Activated CD8-positive, alpha-beta T cell treated with anti-CD3 and anti-CD28 coated beads for 36 hours (primary cell): ENCODE measurements at regions not wholly inside any gene's neighbourhood (a gene's known extent, or its start where the extent isn't known, plus 50 kb on each side); places are given as distances from the start of the nearest gene placed in this dataset.
"Not testable (repeated sequence)": the region's sequence is repeated elsewhere in the genome, so short reads cannot be mapped to it uniquely, and the experiment has no call there.

Source experiments
- ATAC-seq: fragments of 200-7000 bp; cut with Tn5 transposase; one replicate; pipeline ENCODE4 v1.10.0; 2021; ENCODE audit warnings: mild to moderate bottlenecking, moderate library complexity
- CTCF ChIA-PET: fragments of 350-600 bp; sonication (Branson Sonifier 250); formaldehyde crosslinking; loops from one replicate; lab custom pipeline; 2021; ENCODE audit warnings: antibody characterized with exemption; lab: Charles Lee
- POLR2A ChIA-PET: fragments of 350-600 bp; sonication (Branson Sonifier 250); formaldehyde crosslinking; loops from one replicate; lab custom pipeline; 2021; ENCODE audit warnings: antibody characterized with exemption; lab: Charles Lee
- DNase-seq: peaks from one replicate; pipeline ENCODE4 v3.0.0-alpha.2; 2020
- H3K27ac Mint-ChIP-seq: one replicate; pipeline ENCODE4 v1.8.0; 2021; ENCODE audit warnings: mild to moderate bottlenecking, mixed read lengths
- H3K27me3 Mint-ChIP-seq: one replicate; pipeline ENCODE4 v1.8.0; 2021; ENCODE audit warnings: mixed read lengths
- H3K36me3 Mint-ChIP-seq: one replicate; pipeline ENCODE4 v1.8.0; 2021; ENCODE audit warnings: low read depth, mixed read lengths
- H3K4me1 Mint-ChIP-seq: one replicate; pipeline ENCODE4 v1.8.0; 2021; ENCODE audit warnings: low read depth, mixed read lengths
- H3K4me3 Mint-ChIP-seq: one replicate; pipeline ENCODE4 v1.8.0; 2021; ENCODE audit warnings: mild to moderate bottlenecking, moderate library complexity, mixed read lengths
- H3K9me3 Mint-ChIP-seq: one replicate; pipeline ENCODE4 v1.8.0; 2021; ENCODE audit warnings: mixed read lengths
- intact Hi-C: fragments of 100-400 bp; cut with micrococcal nuclease; formaldehyde crosslinking; loops from one replicate; pipeline ENCODE4 v1.10.0; 2022
- TF ChIP-seq, protein P1 (sequence below): fragments of 200-600 bp; IDR thresholded peaks from one replicate; pipeline ENCODE4 v1.8.0; 2022; ENCODE audit warnings: antibody characterized with exemption, mild to moderate bottlenecking

DNA sequence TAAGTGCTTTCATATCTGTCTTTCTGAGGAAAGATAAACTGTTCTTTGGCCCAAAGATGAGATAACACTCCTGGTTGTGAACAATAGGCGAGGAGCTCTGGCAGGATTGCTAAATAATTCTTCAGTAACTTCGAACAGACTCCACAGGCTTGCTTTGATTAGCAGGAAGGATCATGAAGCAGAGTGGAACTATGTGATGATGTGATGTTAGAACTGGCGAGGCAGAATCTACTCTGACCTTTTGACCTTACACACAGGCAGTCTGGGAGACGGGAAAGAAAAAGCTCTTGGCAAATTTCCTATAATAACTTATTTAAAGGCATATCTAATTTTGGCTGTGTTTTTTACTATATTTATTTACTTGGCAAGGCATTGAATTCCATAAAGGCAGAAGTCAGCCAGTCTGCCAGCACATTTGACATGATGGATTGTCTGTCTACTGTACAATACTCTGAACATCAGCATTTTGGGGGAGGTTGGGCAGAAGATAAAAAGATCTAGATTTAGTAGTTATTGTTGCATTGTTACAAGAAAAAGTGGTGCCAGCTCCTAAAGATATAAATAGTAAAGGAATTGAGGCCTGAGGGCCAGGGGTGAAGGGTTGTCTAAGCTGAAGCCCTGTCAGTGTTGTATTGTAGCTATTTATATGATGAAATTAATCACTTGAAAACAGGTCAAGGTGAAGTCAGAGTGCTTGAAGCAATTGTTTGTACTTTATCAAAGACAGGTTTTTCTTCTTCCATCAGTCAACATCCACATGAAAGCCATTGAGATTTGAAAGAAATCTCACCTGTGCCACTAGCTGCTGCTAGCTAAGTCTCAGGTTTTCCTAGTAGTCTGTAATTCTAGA lies 708.8 kb downstream of the LTN1 start:
- Mint-ChIP-seq H3K9me3 (peaks cover 4% of the 10 kb centered on the region), H3K4me3 (no peak overlapping the region), H3K27ac (no peak overlapping the region), H3K27me3 (no peaks in the 10 kb centered on the region), H3K36me3 (no peaks in the 10 kb centered on the region), H3K4me1 (no peaks in the 10 kb centered on the region)
- ChIA-PET POLR2A (no interaction called here), CTCF (no interaction called here)
- intact Hi-C loops, result no loop called here
- DNase-seq (no peak), ATAC-seq (no peak)
- TF ChIP-seq, protein P1, sequence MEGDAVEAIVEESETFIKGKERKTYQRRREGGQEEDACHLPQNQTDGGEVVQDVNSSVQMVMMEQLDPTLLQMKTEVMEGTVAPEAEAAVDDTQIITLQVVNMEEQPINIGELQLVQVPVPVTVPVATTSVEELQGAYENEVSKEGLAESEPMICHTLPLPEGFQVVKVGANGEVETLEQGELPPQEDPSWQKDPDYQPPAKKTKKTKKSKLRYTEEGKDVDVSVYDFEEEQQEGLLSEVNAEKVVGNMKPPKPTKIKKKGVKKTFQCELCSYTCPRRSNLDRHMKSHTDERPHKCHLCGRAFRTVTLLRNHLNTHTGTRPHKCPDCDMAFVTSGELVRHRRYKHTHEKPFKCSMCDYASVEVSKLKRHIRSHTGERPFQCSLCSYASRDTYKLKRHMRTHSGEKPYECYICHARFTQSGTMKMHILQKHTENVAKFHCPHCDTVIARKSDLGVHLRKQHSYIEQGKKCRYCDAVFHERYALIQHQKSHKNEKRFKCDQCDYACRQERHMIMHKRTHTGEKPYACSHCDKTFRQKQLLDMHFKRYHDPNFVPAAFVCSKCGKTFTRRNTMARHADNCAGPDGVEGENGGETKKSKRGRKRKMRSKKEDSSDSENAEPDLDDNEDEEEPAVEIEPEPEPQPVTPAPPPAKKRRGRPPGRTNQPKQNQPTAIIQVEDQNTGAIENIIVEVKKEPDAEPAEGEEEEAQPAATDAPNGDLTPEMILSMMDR, result no peak

DNA sequence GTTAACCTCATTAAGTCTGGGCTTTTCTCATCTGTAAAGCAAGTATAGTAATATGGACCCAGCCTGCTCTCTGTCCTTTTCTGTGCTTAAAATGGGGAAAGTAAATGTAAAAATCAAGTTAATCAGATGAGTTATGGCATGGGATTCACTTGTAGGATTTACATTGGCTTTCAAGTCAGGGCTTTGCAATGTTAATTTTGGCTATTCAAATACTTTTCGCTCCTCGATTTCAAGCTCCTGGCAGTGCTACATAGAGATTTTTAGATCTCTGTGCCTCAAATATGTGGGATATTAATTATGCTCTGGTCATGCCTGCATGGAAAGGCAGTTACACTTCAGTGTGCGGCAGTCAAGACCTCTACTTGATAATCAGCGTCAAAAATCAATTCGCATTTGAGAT lies 709.8 kb downstream of the LTN1 start:
- intact Hi-C loops, result no loop called here
- POLR2A ChIA-PET, result no interaction called here
- Mint-ChIP-seq H3K36me3 (no peaks in the 10 kb centered on the region), H3K9me3 (peaks cover 4% of the 10 kb centered on the region), H3K27ac (no peak overlapping the region), H3K4me1 (no peaks in the 10 kb centered on the region), H3K27me3 (no peaks in the 10 kb centered on the region), H3K4me3 (no peak overlapping the region)
- no peak for DNase-seq
- TF ChIP-seq, protein P1, result no peak
- no peak for ATAC-seq
- CTCF ChIA-PET, result interaction anchor here (1.0 kb wide), 1 partner anchor 176 kb away, joined by 3 read pairs; no protein-coding TSS in a partner anchor

DNA sequence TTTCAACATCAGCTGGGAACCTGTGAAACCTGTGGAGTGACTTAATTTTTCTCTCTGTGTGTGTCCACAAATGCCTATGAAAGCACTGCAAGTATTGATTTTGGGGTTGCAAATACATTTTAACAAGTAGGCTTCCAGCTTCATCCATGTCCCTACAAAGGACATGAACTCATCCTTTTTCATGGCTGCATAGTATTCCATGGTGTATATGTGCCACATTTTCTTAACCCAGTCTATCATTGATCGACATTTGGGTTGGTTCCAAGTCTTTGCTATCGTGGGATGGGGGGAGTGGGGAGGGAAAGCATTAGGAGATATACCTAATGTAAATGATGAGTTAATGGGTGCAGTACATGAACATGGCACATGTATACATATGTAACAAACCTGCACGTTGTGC lies 711.3 kb downstream of the LTN1 start:
- H3K36me3 Mint-ChIP-seq, H3K27me3 Mint-ChIP-seq, DNase-seq, H3K9me3 Mint-ChIP-seq, POLR2A ChIA-PET, CTCF ChIA-PET, ATAC-seq, H3K4me3 Mint-ChIP-seq, intact Hi-C loops, H3K4me1 Mint-ChIP-seq, H3K27ac Mint-ChIP-seq: not testable (repeated sequence)

DNA sequence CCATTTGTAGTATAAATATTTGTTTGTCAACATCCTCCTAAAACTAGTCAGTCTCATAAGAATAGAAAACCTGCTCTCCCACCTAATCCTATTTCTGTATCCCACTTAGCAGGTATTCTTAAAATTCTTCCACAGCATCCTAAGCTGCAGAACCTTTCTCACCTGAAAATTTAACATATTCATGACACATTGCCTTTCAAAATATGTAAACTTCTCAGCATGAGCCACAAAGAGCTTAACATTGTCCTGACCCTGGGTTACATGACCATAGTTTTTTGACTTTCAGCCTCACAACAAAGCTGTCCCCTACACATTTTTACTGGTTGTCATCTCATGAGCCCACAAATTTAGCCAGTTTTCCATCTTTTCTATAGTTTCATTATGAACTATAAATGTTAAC lies 712.1 kb downstream of the LTN1 start:
- peaks cover 4% of the 10 kb centered on the region for H3K9me3 Mint-ChIP-seq
- H3K27me3 Mint-ChIP-seq, result no peaks in the 10 kb centered on the region
- no peak for DNase-seq
- ChIA-PET POLR2A (no interaction called here), CTCF (no interaction called here)
- ATAC-seq, result no peak
- H3K4me1 Mint-ChIP-seq, result no peaks in the 10 kb centered on the region
- intact Hi-C loops, result no loop called here
- no peak overlapping the region for H3K27ac Mint-ChIP-seq
- H3K36me3 Mint-ChIP-seq, result no peaks in the 10 kb centered on the region
- TF ChIP-seq, protein P1, result no peak
- no peak overlapping the region for H3K4me3 Mint-ChIP-seq

DNA sequence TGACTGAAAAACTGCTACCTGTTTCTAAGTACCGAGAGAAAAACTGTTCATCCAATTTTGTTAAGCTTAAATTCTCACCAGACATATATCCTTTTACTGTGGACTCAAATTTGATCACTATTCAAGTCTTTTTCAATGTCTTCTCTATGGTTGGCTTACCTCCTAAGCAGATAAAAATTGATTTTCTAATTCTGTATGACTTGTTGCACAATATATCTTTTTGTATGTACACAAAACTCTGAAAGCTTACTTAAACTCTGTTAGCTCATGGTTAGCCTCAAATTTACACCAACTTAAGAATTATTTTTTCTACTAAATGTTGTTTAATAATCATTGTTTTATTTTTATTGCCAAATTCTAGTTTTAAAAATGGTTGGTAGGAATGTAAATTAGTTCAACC lies 715.4 kb downstream of the LTN1 start:
- intact Hi-C loops, result no loop called here
- peaks cover 4% of the 10 kb centered on the region for H3K9me3 Mint-ChIP-seq
- ChIA-PET CTCF (no interaction called here), POLR2A (no interaction called here)
- ATAC-seq (no peak), DNase-seq (no peak)
- no peaks in the 10 kb centered on the region for H3K4me1 Mint-ChIP-seq
- H3K4me3 Mint-ChIP-seq, result no peak overlapping the region
- H3K27ac Mint-ChIP-seq, result no peak overlapping the region
- no peaks in the 10 kb centered on the region for H3K27me3 Mint-ChIP-seq
- TF ChIP-seq, protein P1, result no peak
- H3K36me3 Mint-ChIP-seq, result no peaks in the 10 kb centered on the region
